Liver (tissue), 3 donors: ENCODE measurements at regions not wholly inside any gene's neighbourhood (a gene's known extent, or its start where the extent isn't known, plus 50 kb on each side); places are given as distances from the start of the nearest gene placed in this dataset.

Experiments used
- EGR1 ChIP-seq, 2 donors: IDR thresholded peaks; 2 replicates each; pipeline ENCODE4 v1.6.1; 2016 to 2018; ENCODE audit warnings: antibody characterized with exemption in 2 of 2, low read depth in 2 of 2
- FOXA1 ChIP-seq: IDR thresholded peaks from 2 replicates; pipeline ENCODE4 v1.6.1; 2016; ENCODE audit warnings: antibody characterized with exemption
- JUND ChIP-seq, 2 donors: IDR thresholded peaks; 2 replicates each; pipeline ENCODE4 v1.6.1; 2016; ENCODE audit warnings: antibody characterized with exemption in 2 of 2
- RAD21 ChIP-seq, 2 donors: IDR thresholded peaks; 2 replicates each; pipeline ENCODE4 v1.6.1; 2016; ENCODE audit warnings: antibody characterized with exemption in 2 of 2, mild to moderate bottlenecking in 2 of 2
- RXRA ChIP-seq, 2 donors: IDR thresholded peaks; 2 replicates each; pipeline ENCODE4 v1.6.1; 2017 to 2018; ENCODE audit warnings: antibody characterized with exemption in 2 of 2, mild to moderate bottlenecking in 1 of 2
- SP1 ChIP-seq: IDR thresholded peaks from 2 replicates; pipeline ENCODE4 v1.6.1; 2018; ENCODE audit warnings: antibody characterized with exemption, mild to moderate bottlenecking
- TAF1 ChIP-seq: conservative IDR thresholded peaks from 2 replicates; pipeline ENCODE4 v1.6.1; 2016; ENCODE audit warnings: antibody characterized with exemption, mild to moderate bottlenecking
- YY1 ChIP-seq: IDR thresholded peaks from 2 replicates; pipeline ENCODE4 v1.6.1; 2016; ENCODE audit warnings: antibody characterized with exemption, mild to moderate bottlenecking
- TF ChIP-seq, protein P1 (sequence below): IDR thresholded peaks from 2 replicates; pipeline ENCODE4 v1.6.1; 2016; ENCODE audit warnings: antibody characterized with exemption
- TF ChIP-seq, protein P2 (sequence below): fragments of 150-350 bp; IDR thresholded peaks from 2 replicates; pipeline ENCODE4 v1.5.1; 2017; ENCODE audit warnings: improper control_type of control experiment, low read depth, low read length; ENCODE audit not compliant: missing input control
- TF ChIP-seq, protein P3 (sequence below): IDR thresholded peaks from 2 replicates; pipeline ENCODE4 v1.6.1; 2016; ENCODE audit warnings: antibody characterized with exemption, mild to moderate bottlenecking
- TF ChIP-seq, protein P4 (sequence below): IDR thresholded peaks from 2 replicates; pipeline ENCODE4 v1.6.1; 2016; ENCODE audit warnings: antibody characterized with exemption
- donor health status: healthy.
- donor health status: healthy.

DNA sequence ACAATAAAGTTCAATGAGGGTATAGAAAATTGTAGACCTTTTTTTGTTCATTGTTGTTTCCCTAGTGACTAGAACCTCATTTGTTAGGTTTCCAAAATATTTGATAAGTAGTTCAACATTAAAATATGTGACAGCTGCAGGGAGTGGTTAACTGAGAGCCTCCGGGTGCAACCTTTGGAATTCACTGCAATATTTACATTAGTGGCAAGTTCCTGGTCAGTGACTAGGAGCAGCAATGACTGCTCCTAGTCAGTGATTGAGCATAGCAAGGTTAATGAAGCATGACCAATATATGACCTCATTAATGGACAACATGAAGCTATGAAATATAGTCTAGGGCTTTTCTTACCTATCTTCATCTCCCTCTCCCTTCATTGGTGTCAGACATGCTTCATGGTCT, 65.8 kb upstream of the FAM47A start:
- TF ChIP-seq, protein P1, sequence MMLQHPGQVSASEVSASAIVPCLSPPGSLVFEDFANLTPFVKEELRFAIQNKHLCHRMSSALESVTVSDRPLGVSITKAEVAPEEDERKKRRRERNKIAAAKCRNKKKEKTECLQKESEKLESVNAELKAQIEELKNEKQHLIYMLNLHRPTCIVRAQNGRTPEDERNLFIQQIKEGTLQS, result no peak
- TF ChIP-seq, protein P2, sequence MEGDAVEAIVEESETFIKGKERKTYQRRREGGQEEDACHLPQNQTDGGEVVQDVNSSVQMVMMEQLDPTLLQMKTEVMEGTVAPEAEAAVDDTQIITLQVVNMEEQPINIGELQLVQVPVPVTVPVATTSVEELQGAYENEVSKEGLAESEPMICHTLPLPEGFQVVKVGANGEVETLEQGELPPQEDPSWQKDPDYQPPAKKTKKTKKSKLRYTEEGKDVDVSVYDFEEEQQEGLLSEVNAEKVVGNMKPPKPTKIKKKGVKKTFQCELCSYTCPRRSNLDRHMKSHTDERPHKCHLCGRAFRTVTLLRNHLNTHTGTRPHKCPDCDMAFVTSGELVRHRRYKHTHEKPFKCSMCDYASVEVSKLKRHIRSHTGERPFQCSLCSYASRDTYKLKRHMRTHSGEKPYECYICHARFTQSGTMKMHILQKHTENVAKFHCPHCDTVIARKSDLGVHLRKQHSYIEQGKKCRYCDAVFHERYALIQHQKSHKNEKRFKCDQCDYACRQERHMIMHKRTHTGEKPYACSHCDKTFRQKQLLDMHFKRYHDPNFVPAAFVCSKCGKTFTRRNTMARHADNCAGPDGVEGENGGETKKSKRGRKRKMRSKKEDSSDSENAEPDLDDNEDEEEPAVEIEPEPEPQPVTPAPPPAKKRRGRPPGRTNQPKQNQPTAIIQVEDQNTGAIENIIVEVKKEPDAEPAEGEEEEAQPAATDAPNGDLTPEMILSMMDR, result no peak
- TF ChIP-seq, protein P3, sequence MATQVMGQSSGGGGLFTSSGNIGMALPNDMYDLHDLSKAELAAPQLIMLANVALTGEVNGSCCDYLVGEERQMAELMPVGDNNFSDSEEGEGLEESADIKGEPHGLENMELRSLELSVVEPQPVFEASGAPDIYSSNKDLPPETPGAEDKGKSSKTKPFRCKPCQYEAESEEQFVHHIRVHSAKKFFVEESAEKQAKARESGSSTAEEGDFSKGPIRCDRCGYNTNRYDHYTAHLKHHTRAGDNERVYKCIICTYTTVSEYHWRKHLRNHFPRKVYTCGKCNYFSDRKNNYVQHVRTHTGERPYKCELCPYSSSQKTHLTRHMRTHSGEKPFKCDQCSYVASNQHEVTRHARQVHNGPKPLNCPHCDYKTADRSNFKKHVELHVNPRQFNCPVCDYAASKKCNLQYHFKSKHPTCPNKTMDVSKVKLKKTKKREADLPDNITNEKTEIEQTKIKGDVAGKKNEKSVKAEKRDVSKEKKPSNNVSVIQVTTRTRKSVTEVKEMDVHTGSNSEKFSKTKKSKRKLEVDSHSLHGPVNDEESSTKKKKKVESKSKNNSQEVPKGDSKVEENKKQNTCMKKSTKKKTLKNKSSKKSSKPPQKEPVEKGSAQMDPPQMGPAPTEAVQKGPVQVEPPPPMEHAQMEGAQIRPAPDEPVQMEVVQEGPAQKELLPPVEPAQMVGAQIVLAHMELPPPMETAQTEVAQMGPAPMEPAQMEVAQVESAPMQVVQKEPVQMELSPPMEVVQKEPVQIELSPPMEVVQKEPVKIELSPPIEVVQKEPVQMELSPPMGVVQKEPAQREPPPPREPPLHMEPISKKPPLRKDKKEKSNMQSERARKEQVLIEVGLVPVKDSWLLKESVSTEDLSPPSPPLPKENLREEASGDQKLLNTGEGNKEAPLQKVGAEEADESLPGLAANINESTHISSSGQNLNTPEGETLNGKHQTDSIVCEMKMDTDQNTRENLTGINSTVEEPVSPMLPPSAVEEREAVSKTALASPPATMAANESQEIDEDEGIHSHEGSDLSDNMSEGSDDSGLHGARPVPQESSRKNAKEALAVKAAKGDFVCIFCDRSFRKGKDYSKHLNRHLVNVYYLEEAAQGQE, result no peak
- TF ChIP-seq, protein P4, sequence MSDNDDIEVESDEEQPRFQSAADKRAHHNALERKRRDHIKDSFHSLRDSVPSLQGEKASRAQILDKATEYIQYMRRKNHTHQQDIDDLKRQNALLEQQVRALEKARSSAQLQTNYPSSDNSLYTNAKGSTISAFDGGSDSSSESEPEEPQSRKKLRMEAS, result no peak
- TF ChIP-seq EGR1 (IDR thresholded peaks at IDR 0.05; ENCODE audit: low read depth in 2 of 2) (no peak), FOXA1 (no peak), YY1 (no peak), TAF1 (no peak), RAD21 (IDR thresholded peaks at IDR 0.05) (no peak), RXRA (IDR thresholded peaks at IDR 0.05) (no peak), SP1 (no peak), JUND (IDR thresholded peaks at IDR 0.05) (no peak)
